Epidermal melanocyte (primary cell): ENCODE measurements at regions not wholly inside any gene's neighbourhood (a gene's known extent, or its start where the extent isn't known, plus 50 kb on each side); places are given as distances from the start of the nearest gene placed in this dataset.
"Not testable (repeated sequence)": the region's sequence is repeated elsewhere in the genome, so short reads cannot be mapped to it uniquely, and the experiment has no call there.

ENCODE experiments used
- DNase-seq: peaks from one replicate; pipeline ENCODE4 v3.0.0; 2011; ENCODE audit warnings: low spot score; ENCODE audit not compliant: insufficient read length

DNA sequence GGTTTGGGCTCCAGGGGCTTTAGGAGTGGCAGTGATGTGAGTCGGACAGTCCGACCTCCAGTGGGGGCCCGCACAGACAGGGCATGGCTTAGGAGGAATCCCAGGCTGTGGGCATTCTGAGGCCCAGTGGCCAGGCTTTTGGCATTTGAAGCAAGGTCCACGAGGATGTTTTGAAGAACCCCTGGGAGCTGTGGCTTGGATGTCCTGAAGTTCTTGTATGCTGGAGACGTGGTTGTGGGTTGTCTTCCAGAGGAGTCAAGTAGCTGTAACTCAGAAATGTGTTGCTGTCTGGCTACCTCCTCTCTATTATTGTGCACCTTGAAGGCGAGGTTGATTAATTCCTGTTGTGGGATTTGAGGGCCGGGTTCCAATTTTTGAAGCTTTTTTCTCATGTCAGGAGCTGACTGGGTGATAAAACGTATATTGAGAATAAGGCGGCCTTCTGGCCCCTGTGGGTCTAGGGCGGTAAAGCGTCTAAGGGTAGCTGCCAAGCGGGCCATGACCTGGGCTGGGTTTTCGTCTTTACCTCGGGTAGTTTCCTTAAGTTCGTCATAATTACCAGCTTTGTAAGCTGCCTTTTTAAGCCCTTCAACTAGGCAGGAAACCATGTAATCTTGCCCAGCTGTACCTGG lies 67.3 kb upstream of the EZR start:
- not testable (repeated sequence) for DNase-seq

DNA sequence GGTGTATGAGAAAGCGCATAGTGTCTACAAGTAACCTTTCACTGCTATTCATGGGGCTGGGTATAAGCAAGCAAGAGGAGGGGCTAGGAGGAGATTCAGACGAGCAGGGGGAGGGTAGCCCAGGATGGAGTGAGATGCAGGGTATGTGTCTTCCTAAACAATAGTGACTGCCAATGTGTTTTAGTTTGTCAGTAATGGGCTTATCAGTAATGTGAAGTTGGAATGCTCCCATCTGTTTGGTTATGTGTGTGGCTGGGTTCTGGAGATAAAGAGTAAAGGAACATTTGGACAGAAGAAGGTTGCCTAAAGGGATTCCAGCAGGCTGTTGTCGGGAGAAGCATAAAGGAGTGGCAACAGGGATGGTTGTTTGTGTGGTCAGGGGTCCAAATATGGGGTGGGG lies 62.7 kb upstream of the EZR start:
- DNase-seq = not testable (repeated sequence)

DNA sequence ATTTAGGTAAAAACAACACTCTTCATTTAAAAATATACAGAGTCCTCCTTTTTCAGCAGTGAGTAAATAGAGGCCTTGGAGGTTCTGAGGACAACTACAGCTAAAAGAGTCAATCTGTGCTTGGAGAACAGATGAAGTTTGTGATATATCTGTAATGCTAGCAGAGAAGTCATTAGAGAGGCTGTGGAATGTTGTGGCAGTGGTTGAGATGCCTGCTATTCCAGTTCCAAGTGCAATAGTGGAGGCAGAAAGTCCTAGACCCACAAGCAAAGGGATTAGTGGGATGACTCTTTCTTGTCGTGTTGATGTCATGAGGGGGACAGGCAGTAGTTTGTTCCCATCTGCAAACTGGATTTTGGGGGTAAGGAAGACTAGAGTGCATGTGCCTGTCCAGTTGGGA lies 62.1 kb upstream of the EZR start:
- DNase-seq = not testable (repeated sequence)

DNA sequence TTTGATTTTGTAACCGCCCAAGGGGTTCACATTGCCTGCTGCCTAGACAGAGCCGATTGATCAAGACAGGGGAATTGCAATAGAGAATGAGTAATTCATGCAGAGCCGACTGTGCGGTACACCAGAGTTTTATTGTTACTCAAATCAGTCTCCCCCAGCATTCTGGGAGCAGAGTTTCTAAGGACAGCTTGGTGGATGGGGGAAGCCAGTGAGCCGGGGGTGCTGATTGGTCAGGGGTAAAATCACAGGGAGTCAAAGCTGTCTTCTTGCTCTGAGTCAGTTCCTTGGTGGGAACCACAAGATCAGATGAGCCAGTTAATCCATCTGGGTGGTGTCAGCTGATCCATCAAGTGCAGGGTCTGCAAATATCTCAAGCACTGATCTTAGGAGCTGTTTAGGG lies 60.0 kb upstream of the EZR start:
- DNase-seq = no peak

DNA sequence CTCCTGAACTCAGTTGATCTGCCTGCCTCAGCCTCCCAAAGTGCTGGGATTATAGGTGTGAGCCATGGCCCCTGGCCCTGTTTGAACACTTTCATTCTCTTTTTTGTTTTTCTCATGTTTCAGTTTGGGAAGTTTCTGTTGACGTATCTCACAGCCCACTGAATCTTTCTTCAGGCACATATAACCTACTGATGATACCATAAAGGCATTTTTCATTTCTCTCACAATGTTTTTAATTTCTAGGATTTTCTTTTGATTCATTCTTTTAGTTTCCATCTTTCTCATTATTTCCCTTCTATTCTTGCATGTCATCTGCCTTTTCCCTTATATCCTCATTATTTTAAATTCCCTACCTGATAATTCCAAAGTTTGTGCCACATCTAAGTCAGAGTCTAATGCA lies 58.5 kb upstream of the EZR start:
- DNase-seq = no peak

DNA sequence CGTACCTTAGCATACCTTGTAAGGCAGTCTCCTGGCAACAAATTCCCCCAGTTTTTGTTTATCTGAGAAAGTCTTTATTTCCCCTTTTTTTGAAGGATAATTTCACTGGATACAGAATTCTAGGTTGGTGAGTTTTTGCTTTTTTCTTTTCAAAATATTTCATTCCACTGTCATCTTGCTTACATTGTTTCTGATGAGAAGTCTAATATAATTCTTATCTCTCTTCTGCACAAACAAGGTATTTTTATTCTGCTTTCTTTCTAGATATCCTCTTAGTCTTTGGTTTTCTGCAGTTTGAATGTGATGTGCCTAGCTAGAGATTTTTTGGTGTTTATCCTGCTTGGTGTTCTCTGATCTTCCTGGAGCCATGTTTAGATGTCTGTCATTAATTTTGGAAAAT lies 57.7 kb upstream of the EZR start:
- no peak for DNase-seq

DNA sequence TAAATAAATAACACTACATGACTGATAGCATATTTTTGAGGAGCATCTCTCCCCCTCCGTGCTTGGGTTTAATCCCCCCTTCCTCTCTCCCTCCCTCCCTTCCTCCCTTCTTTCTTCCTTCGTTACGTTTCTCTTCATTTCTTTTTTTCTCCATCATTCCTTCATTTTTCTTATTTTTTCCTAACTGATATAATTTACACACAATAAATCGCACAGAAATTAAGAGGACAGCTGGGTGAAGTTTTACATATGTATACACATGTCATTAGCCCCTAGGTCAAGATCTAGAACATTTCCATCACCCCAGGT lies 51.4 kb upstream of the EZR start:
- no peak for DNase-seq

DNA sequence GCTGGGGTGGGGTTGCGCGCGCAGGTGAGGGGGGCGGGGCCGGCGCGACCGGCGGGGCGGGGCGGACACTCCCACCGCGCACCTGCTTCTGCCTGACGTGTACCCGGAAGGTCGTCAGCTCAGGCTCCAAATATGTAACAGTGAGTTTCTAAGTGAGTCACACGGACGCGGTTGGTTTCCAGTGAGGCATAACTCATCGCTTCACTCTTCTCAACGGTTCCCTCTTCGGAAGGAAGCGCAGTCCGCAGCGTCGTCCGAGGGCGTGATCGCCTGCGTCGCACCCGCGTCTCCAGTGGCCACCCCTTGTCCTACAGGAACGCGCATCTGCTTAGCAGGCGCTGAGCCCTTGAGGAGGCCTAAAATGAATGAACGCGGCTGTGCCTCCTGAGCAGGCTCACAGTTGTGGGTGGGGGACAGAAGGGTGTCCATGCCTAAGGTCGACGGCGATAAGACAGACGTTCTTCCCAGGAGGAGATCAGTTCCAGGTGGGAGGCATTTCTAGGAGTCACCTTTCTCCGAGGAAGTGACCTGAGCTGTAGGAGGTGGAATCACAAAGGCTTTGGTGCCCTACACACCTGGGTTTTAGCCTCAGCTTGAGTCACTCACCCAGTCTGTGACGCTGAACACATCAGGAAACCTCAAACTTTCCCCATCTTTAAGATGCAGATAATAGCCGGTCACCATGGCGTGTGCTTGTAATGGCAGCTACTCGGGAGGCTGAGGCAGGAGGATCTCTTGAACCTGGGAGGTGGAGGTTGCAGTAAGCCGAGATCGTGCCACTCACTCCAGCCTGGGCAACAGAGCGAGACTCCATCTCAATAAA lies 50.9 kb upstream of the EZR start:
- no peak for DNase-seq

DNA sequence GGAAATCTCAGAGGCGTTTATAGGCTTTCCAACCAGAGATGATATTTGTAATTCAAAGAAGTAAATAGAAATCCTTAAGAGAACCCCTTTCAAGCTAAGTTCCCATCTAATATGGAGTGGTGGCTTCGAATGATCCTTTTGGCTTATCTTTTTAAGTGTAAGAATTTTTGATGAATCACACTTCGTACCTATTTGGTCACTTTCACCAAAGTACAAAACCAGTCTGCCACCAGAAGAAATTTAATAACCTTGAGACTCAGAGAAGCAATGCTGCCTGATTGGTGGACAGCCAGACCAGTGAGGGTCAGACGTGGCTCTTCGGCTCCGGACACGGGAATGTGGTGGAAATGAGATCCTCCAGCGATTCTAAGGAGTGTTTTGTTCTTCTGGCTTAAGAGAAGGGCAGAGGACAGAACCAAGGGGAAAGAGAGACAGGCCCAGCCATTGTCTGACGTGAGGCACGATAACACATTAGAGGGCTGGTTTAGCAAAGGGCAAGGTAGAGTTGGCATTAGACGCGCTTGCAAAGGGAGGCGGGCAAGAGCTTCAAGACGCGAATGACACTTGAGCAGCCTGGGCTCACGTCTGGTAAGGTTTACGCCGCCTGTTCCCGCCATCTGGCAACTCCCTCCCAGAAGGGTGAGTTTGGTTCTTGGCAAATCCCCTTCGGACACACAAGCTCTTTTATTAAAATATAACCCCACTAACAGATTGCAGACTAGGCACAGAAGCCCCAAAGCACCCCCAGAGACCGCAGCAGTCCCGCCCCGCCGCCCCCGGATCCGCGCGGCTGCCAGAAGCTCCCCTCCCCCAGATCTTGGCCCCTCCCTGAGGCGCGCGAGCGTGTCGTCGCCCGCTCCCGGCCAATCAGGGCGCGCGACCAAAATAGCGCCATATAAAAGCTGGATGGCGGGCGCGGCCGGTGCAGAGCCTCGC lies 50.0 kb upstream of the EZR start:
- DNase-seq = peak; percentile 77
